HG02943 (cell line): ENCODE measurements at regions not wholly inside any gene's neighbourhood (a gene's known extent, or its start where the extent isn't known, plus 50 kb on each side); places are given as distances from the start of the nearest gene placed in this dataset.

ENCODE experiments used
- ATAC-seq: cut with Tn5 transposase; IDR thresholded peaks from one replicate; pipeline ENCODE4 v1.9.1; 2021; ENCODE audit warnings: mild to moderate bottlenecking, low read depth, moderate library complexity; ENCODE audit not compliant: unreplicated experiment

DNA sequence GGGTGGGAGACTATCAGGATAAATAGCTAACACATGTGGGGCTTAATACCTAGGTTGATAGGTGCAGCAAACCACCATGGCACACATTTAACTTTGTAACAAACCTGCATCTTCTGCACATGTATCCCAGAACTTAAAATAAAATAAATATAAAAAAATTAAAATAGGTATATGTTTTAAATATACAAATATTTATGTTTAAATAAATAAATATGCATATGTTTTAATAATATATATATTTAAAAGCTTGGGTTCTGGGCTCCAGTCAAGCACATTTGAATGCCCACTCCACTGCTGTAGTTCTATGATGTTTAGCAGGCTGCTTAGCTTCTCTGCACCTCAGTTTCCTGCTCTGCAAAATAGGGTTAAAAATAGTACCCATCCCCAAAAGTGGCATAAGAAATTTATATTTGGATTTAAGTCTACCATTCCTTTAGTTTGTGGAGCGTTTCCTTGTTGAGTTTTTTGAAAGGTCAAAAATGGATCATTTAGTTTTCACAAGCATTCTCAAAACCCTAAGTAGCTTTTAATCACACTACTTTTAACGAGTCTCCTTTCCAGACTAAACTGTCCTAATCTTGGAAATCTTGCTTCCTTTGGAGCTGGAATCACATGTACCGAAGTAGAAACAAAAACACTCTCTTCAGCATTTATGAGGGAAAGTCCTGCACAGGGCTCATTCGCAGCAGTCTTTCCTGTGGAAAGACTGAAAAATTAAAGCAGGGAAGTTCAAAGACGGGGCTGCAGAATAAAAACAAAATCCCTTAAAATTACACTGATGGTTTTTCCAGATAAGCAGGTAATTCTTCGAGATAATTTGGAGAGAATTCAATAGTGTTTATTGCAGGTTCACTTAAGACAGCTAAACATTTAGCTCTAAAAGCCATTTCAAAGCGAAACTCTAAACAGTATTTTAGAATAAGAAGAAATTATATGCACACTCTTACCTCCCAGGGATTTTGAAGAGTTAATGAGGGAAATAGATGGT is 111.7 kb upstream of the LYZL1 start:
- no peak for ATAC-seq

DNA sequence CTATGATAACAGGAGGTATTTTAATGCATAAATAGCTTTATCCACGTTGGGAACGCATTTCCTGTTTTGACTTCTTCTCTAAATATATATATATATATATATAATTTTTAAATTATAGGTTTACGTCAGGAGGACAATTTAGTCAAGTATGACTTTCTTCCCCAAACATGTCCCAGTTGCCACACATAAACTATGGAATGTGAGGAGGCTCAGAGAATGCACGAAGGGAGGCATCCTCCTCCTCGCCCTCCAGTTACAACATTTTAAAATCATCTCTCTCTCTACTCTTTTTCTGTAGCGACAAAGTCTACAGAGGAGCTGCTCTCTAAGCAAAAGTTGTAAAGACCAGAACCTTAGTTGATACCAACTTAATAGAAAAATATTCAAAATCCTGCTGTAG is 106.9 kb upstream of the LYZL1 start:
- ATAC-seq: no peak

- no peak for ATAC-seq
Measured at GRCh38 chr10:29183301-29183945, 105.4 kb upstream of the LYZL1 start.

DNA sequence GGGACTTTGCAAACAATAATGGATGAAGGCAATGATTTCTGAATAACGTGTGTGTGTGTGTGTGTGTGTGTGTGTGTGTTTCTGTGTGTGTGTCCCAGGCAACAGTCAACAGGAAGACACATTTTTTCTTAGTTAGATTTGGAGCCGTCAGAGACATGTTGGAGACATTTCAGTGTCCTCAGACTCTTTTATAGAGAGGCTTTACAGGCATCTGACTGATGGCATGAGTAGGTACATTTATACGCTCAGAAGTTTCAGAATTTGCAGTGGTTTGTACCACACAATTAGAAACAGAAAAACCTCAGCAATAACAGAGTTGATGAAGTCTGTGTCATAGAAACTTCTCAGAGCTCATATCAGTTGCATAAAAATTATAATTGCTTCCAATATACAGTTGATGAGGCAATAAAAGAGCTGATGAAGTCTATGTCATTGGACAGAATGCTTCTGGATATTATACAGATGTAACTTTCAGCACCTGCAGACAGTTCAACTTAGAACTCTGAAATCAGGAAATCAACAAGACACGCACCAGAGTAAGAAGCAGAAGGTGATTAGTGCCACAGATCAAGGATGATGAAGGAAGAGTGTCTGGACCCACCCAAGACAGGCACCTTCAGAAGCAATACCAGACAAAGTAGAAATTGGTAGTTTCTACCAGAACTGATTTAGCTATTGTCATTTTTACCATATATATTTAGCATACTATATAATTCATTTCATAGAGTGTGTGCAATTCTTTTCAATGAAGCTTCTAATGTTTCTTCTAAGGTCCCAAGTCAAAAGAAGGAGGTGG is 104.5 kb upstream of the LYZL1 start:
- ATAC-seq: no peak

- ATAC-seq: no peak
Measured at GRCh38 chr10:29185050-29185449, 103.8 kb upstream of the LYZL1 start.

GRCh38 chr10:29186221-29186620 is 102.6 kb upstream of the LYZL1 start:
- ATAC-seq: no peak

DNA sequence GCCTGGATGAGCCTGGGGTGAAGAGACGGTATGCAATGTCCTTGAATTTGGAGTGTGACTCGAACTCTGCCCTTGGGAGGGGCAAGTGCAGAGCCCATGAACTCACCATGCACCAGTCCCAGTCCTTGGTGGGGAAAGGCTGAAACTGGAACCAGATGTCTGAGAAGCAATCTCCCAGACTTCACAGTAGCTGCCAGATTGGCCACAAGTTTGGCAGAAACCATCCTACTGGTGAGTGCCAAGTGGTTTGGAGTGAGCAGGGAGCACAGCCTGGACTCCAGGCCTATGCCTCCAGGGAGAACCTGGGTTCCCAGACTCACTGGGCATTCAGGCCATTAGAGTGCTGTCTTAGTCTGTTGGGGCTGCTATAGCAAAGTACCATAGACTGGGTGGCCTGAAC is 99.6 kb upstream of the LYZL1 start:
- ATAC-seq: no peak

DNA sequence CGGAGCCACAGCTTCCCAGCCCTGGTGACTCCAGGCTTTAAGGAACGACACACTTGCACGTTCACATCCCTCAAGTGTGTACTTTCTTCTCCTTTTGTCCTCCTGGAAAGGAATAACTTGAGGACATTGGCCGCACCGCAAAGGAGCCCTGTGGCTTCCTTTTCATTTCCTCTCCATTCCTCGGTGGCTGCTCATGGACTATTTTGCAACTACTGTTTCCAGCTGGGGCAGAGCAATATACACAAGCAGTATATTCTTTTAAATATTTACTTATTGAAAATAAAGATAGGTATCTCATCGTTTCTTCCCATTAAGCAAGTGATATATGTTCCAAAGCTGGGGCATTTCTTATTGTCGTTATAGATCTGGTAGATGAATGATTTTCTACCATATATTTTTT is 97.2 kb upstream of the LYZL1 start:
- no peak for ATAC-seq

DNA sequence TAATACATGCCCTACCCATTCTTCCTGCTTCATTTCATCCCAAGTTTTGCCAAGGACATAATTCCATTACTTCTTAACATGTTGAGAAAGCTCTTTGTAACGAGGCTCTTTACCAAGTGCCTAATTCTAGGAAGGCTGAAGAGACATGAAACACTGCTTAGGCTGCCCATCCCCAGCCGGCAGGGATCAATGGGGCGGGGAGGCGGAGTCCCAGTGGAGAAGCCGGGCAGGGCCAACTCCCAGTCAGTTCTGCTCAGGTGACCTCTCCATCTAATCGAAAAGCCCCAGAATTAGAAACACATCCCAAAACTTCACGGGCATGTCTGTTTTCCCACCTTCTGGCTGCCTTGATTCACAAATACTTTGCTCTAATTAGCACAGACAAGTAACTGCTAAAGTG is 89.5 kb upstream of the LYZL1 start:
- no peak for ATAC-seq

DNA sequence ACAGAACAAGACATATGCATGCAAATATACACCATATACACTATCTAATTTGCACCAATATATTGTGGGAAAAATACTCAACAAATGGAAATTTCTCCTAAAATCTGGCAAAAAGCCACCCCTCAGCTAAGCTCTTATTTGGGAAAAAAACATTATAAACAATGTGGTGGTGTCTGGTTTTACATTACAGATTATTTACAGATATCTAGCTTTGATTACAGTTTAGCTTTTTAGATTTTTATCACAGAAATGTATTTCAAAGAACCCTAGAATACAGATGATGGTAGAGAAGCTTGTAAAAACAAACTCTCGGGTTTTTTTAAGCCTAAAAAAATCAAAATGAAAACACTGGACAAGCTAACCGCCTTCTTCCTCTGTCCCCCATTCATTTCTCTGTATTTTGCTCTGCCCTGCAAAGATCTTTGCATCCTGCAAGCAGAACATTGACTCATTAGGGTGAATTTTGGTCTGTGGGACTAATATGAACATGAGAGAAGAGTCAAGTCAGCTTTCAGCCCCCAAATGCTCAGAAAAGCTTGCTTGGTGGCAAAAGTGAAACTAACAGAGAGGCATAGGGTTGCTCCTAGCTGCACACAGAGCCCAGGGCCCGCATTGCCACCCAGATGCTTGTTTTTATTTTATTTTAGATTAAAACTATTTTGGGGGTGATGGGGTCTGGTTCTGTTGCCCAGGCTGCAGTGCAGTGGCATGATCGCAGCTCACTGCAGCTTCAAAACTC is 88.8 kb upstream of the LYZL1 start:
- no peak for ATAC-seq

DNA sequence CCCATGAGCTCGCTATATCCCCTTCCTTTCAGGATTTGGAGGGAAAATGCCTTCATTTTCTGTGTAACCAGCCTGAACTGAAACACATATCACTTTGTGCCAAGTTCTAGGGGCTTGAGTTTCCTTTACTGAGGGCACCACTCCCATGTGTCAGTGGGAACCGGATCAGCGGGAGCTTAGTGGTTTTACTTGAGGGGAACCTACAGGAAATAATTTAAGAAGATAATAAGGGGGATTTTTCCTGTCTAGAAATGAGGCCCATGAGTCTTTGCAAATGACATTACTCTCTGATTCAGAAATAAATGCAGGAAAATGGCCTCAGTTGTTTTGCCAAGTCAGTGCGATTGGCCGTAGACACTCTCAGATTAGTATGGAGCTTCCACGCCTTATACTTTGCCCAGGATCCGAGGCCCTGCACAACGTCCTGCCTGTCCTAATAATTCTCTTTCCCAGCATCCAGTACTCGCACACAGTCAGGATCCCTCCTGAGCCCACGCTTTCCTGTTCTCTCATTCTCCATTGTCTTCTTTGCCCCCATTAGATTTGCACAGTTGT is 86.4 kb upstream of the LYZL1 start:
- ATAC-seq: no peak

GRCh38 chr10:29203432-29203831 is 85.4 kb upstream of the LYZL1 start:
- ATAC-seq: no peak

DNA sequence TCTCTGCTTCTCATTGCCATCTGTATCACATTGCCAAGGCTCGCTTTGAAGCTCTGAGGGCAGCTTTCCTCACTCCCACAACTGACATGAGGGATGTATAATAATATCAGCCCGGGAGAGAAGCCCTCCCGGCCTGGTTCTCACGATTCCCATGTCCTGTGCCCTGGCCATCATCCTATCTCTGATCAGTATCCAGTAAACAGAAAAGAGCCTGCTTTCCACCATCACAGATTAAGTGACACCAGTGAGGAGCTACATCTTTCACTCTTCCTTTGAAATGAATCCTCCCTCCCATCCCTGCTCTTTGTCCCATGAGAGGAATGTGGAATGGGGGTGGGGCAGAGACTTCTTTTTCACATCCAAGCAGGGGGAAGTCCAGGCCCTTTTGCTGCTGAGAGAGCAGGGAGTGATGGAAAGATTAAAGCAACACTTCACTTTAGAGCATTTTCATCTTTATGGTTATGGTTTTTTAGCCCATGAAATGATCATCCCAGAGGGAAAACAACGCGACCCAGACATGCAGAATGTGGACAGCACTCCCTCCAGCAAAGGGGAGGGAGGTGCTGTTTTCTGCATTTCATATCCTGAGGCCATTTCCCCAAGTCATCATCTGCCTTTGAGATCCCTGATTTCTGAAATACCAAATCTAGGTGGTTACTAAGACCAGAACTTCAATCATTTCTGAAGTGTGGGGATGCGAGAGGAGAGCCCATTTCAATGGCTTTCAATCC is 84.6 kb upstream of the LYZL1 start:
- no peak for ATAC-seq

- no peak for ATAC-seq
Measured at GRCh38 chr10:29205787-29206186, 83.1 kb upstream of the LYZL1 start.

- ATAC-seq: no peak
Measured at GRCh38 chr10:29208845-29209244, 80.0 kb upstream of the LYZL1 start.

DNA sequence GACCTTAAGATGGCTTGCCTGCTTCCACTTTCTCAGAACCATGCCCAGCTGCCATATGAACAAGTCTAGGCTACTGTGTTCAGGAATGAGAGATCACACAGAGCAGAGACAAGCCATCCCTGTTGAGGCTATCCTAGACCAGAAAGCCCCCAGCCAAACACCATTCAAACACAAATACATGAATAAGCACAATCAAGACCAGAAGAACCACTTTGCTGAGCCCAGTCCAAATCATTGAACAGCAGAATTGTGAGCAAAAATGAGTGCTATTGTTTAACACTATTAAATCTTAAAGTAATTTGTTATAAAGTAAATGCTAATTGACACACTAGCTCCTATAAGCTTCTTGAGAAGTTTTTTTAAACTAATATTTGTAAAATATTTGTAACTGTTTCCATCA is 79.0 kb upstream of the LYZL1 start:
- no peak for ATAC-seq

GRCh38 chr10:29210266-29210868 is 78.5 kb upstream of the LYZL1 start:
- no peak for ATAC-seq

DNA sequence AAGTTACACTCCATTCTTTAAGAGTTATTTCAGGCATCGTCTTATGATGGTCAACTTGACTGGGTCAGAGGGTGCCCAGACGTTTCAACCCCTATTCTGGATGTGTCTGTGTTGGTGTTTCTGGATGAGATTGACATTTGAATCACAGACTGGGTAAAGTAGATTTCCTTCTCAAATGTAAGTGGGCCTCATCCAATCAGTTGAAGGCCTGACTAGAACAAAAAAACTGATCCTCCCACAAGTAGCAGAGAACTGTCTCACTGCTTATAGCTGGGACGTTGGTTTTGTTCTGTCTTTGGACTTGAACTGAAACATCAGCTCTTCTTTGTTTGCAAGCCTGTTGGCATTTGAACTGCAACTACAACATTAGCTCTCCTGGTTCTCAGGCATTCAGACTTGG is 76.3 kb upstream of the LYZL1 start:
- no peak for ATAC-seq

GRCh38 chr10:29214551-29214950 is 74.3 kb upstream of the LYZL1 start:
- no peak for ATAC-seq
